Breast epithelium (tissue), 3 donors: ENCODE measurements at regions not wholly inside any gene's neighbourhood (a gene's known extent, or its start where the extent isn't known, plus 50 kb on each side); places are given as distances from the start of the nearest gene placed in this dataset.

ENCODE experiments used
- POLR2A ChIP-seq: fragments of 450-650 bp; IDR thresholded peaks from one replicate; pipeline ENCODE4 v1.6.1; 2016; ENCODE audit warnings: antibody characterized with exemption, mild to moderate bottlenecking, moderate library complexity
- POLR2AphosphoS5 ChIP-seq, 3 donors: sonication (generic); formaldehyde crosslinking; IDR thresholded peaks; one replicate each; pipeline ENCODE4 v1.6.1; 2017; ENCODE audit warnings: antibody characterized with exemption in 3 of 3
- TF ChIP-seq, protein P1 (sequence below), 3 donors: fragments of 450-650 bp; IDR thresholded peaks; one replicate each; pipeline ENCODE4 v1.5.1; 2016 to 2017; ENCODE audit warnings: antibody characterized with exemption in 3 of 3, mild to moderate bottlenecking in 3 of 3, moderate library complexity in 3 of 3

DNA sequence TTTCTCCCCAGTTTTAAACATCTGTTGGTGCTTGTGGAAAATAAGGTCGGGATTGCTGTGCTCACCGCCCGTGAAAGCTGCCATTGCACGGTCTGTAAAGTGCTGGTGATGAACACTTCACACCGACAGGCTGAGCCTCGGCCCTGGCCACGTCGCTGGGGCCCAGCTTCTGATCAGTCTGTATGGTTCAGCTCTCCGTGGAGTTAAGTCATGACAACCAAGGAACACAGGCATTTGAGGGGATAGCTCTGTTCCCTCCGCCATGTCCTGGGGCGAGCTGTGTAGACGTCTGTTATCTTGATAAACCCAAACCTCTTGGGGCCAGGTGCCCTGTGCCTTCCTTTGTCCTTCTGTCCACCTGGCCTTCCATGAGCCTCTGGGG lies 110.6 kb downstream of the METRNL start:
- TF ChIP-seq, protein P1, sequence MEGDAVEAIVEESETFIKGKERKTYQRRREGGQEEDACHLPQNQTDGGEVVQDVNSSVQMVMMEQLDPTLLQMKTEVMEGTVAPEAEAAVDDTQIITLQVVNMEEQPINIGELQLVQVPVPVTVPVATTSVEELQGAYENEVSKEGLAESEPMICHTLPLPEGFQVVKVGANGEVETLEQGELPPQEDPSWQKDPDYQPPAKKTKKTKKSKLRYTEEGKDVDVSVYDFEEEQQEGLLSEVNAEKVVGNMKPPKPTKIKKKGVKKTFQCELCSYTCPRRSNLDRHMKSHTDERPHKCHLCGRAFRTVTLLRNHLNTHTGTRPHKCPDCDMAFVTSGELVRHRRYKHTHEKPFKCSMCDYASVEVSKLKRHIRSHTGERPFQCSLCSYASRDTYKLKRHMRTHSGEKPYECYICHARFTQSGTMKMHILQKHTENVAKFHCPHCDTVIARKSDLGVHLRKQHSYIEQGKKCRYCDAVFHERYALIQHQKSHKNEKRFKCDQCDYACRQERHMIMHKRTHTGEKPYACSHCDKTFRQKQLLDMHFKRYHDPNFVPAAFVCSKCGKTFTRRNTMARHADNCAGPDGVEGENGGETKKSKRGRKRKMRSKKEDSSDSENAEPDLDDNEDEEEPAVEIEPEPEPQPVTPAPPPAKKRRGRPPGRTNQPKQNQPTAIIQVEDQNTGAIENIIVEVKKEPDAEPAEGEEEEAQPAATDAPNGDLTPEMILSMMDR (IDR thresholded peaks at IDR 0.05) = no peak
- TF ChIP-seq POLR2AphosphoS5 (IDR thresholded peaks at IDR 0.05) (no peak), POLR2A (no peak)
